HepG2 (cell line): ENCODE measurements at regions not wholly inside any gene's neighbourhood (a gene's known extent, or its start where the extent isn't known, plus 50 kb on each side); places are given as distances from the start of the nearest gene placed in this dataset.

Source experiments
- ATAC-seq: fragments of 200-7000 bp; cut with Tn5 transposase; 3 replicates; pipeline ENCODE4 v1.9.1; 2020; ENCODE audit warnings: mild to moderate bottlenecking, moderate library complexity
- BruUV-seq: library from RNA; stranded (reverse); fragments of 400-500 nt; replicated peaks from 2 replicates; lab custom pipeline; 2021; lab: Mats Ljungman, UMichigan
- CTCF ChIA-PET: fragments of 300-600 bp; formaldehyde crosslinking; extraction: SDS; loops from one replicate; lab custom pipeline; 2021; ENCODE audit warnings: low total read pairs, inconsistent platforms, low intra/inter-chr PET ratio; lab: Yijun Ruan, JAX
- POLR2A ChIA-PET: fragments of 350-600 bp; sonication (Branson Sonifier 250); formaldehyde crosslinking; loops from one replicate; lab custom pipeline; 2020; ENCODE audit warnings: antibody characterized with exemption, inconsistent platforms; lab: Yijun Ruan, JAX
- DNase-seq: peaks from one replicate; pipeline ENCODE4 v3.0.0-alpha.2; 2015; ENCODE audit warnings: low spot score
- FAIRE-seq: peaks from 3 replicates; lab custom pipeline; 2011; peaks lifted over from hg19 to GRCh38; lab: Jason Lieb, UNC
- H2AFZ ChIP-seq: one replicate; pipeline ENCODE4 v1.6.1; 2011; ENCODE audit warnings: low read length, inconsistent platforms
- H3K27ac ChIP-seq: fragments of 300-600 bp; 3 replicates; pipeline ENCODE4 v1.8.0; 2011; ENCODE audit warnings: mixed run types, mild to moderate bottlenecking, mixed read lengths, low read length, inconsistent platforms; ENCODE audit not compliant: insufficient read depth; ENCODE audit errors: extremely low read length
- H3K27me3 ChIP-seq, 2 experiments: fragments of 200-600 bp in 1 of 2; 2 replicates in 1 of 2; 3 replicates in 1 of 2; pipeline versions ENCODE4 v1.6.0 to v1.8.0; 2011; ENCODE audit warnings: low read length in 2 of 2, mild to moderate bottlenecking in 2 of 2, moderate library complexity in 2 of 2, inconsistent platforms in 1 of 2; ENCODE audit not compliant: insufficient read depth in 2 of 2, control insufficient read depth in 1 of 2
- H3K36me3 ChIP-seq, 2 experiments: fragments of 200-600 bp in 1 of 2; replicated peaks in 1 of 2; 2 replicates in 1 of 2; 3 replicates in 1 of 2; pipeline versions ENCODE4 v1.5.1 to v1.8.0; 2011; ENCODE audit warnings: low read length in 2 of 2, inconsistent platforms in 1 of 2; ENCODE audit not compliant: insufficient read depth in 2 of 2, control insufficient read depth in 1 of 2
- H3K4me1 ChIP-seq: 2 replicates; pipeline ENCODE4 v1.5.1; 2012; ENCODE audit warnings: low read length, inconsistent platforms; ENCODE audit not compliant: insufficient read depth
- H3K4me2 ChIP-seq: 2 replicates; pipeline ENCODE4 v1.6.0; 2011; ENCODE audit warnings: low read depth, low read length, inconsistent platforms
- H3K4me3 ChIP-seq, 3 experiments: fragments of 200-600 bp in 1 of 3; sonication (generic), shearing (Covaris generic) in 1 of 3; replicated peaks in 1 of 3; 2 replicates each; pipeline ENCODE4 v1.5.1; 2011 to 2016; ENCODE audit warnings: low read length in 3 of 3, inconsistent platforms in 2 of 3, low read depth in 2 of 3, mild to moderate bottlenecking in 2 of 3, control low read depth in 1 of 3, mixed read lengths in 1 of 3; ENCODE audit not compliant: insufficient read depth in 1 of 3
- H3K79me2 ChIP-seq: one replicate; pipeline ENCODE4 v1.6.1; 2011; ENCODE audit warnings: low read length, inconsistent platforms; ENCODE audit not compliant: insufficient read depth
- H3K9ac ChIP-seq: 2 replicates; pipeline ENCODE4 v1.6.0; 2011; ENCODE audit warnings: mild to moderate bottlenecking, low read depth, low read length, inconsistent platforms; ENCODE audit not compliant: insufficient read depth
- H3K9me3 ChIP-seq: 2 replicates; pipeline ENCODE4 v1.5.1; 2012; ENCODE audit warnings: mild to moderate bottlenecking, low read length
- H4K20me1 ChIP-seq: 2 replicates; pipeline ENCODE4 v1.6.0; 2011; ENCODE audit warnings: inconsistent platforms, mild to moderate bottlenecking, low read length, moderate library complexity; ENCODE audit not compliant: insufficient read depth
- ELF4 ChIP-seq: sonication (generic); formaldehyde crosslinking; IDR thresholded peaks from 2 replicates; pipeline ENCODE4 v1.5.0; 2020; ENCODE audit warnings: missing genetic modification reagents, mild to moderate bottlenecking, moderate library complexity, borderline replicate concordance
- HDAC6 ChIP-seq: fragments of 200-600 bp; sonication (generic); IDR thresholded peaks from 2 replicates; pipeline ENCODE4 v1.7.0; 2017; ENCODE audit warnings: mild to moderate bottlenecking, antibody characterized with exemption, low read length, low read depth
- JUN ChIP-seq: sonication (generic); formaldehyde crosslinking; IDR thresholded peaks from 2 replicates; pipeline ENCODE4 v1.4.0; 2020; ENCODE audit warnings: mild to moderate bottlenecking, missing genetic modification reagents
- KLF13 ChIP-seq: sonication (generic); formaldehyde crosslinking; IDR thresholded peaks from 2 replicates; pipeline ENCODE4 v1.4.0; 2020; ENCODE audit warnings: mild to moderate bottlenecking, missing genetic modification reagents
- MAFF ChIP-seq: IDR thresholded peaks from 2 replicates; pipeline ENCODE4 v1.6.1; 2011; ENCODE audit warnings: low read depth, low read length, improper control_type of control experiment
- POLR2G ChIP-seq: fragments of 200-400 bp; formaldehyde crosslinking; IDR thresholded peaks from 2 replicates; pipeline ENCODE4 v1.6.1; 2018; ENCODE audit warnings: mild to moderate bottlenecking, low read depth, low read length, moderate library complexity
- SMC3 ChIP-seq: IDR thresholded peaks from 2 replicates; pipeline ENCODE4 v1.6.1; 2011; ENCODE audit warnings: low read length, improper control_type of control experiment
- SOX13 ChIP-seq, 3 experiments: fragments of 450-650 bp in 1 of 3; sonication (generic) in 1 of 3; formaldehyde crosslinking in 1 of 3; IDR thresholded peaks in 2 of 3; conservative IDR thresholded peaks in 1 of 3; 2 replicates each; pipeline versions ENCODE4 v1.5.0 to v1.6.1; 2016 to 2020; ENCODE audit warnings: antibody characterized with exemption in 1 of 3, mild to moderate bottlenecking in 1 of 3, missing compliant biosample characterization in 1 of 3, missing genetic modification reagents in 1 of 3, moderate library complexity in 1 of 3
- SRSF1 ChIP-seq: fragments of 200-400 bp; formaldehyde crosslinking; optimal IDR thresholded peaks from 2 replicates; pipeline ENCODE3; 2017; ENCODE audit warnings: mild to moderate bottlenecking, low read depth, low read length, moderate library complexity
- WIZ ChIP-seq: sonication (generic); formaldehyde crosslinking; IDR thresholded peaks from 2 replicates; pipeline ENCODE4 v1.5.1; 2020; ENCODE audit warnings: mild to moderate bottlenecking, missing genetic modification reagents
- ZBTB4 ChIP-seq: sonication (generic); formaldehyde crosslinking; IDR thresholded peaks from 2 replicates; pipeline ENCODE4 v1.4.0; 2020; ENCODE audit warnings: missing genetic modification reagents, mild to moderate bottlenecking, borderline replicate concordance
- ZNF614 ChIP-seq: IDR thresholded peaks from 2 replicates; pipeline ENCODE4 v1.6.1; 2018; ENCODE audit warnings: missing biosample characterization, missing genetic modification reagents, inconsistent platforms, borderline replicate concordance
- ZNF790 ChIP-seq: sonication (generic); formaldehyde crosslinking; IDR thresholded peaks from 2 replicates; pipeline ENCODE4 v1.8.0; 2022; ENCODE audit warnings: missing genetic modification reagents, mild to moderate bottlenecking, borderline replicate concordance
- ZNF891 ChIP-seq: sonication (generic); formaldehyde crosslinking; IDR thresholded peaks from 2 replicates; pipeline ENCODE4 v1.5.0; 2020; ENCODE audit warnings: mild to moderate bottlenecking, missing genetic modification reagents
- WGBS: methylation state at CpG from one replicate; pipeline ENCODE4 v1.1.6; 2017; ENCODE audit warnings: low lambda C conversion rate; 5-methylcytosine and 5-hydroxymethylcytosine counted together
- in situ Hi-C: cut with HindIII; loops from 2 replicates; pipeline ENCODE4 v1.10.0; 2017; ENCODE audit warnings: low pct_unique_long_range_greater_than_20kb; ENCODE audit not compliant: extremely low pct_ligation_motif_present
- intact Hi-C: fragments of 100-400 bp; cut with micrococcal nuclease; formaldehyde crosslinking; loops from one replicate; pipeline ENCODE4 v1.10.0; 2022; ENCODE audit not compliant: unreplicated experiment
- TF ChIP-seq, protein P1 (sequence below): sonication (generic); formaldehyde crosslinking; IDR thresholded peaks from 2 replicates; pipeline ENCODE4 v1.9.0; 2021; ENCODE audit warnings: mild to moderate bottlenecking, missing genetic modification reagents

- TF ChIP-seq, protein P1, sequence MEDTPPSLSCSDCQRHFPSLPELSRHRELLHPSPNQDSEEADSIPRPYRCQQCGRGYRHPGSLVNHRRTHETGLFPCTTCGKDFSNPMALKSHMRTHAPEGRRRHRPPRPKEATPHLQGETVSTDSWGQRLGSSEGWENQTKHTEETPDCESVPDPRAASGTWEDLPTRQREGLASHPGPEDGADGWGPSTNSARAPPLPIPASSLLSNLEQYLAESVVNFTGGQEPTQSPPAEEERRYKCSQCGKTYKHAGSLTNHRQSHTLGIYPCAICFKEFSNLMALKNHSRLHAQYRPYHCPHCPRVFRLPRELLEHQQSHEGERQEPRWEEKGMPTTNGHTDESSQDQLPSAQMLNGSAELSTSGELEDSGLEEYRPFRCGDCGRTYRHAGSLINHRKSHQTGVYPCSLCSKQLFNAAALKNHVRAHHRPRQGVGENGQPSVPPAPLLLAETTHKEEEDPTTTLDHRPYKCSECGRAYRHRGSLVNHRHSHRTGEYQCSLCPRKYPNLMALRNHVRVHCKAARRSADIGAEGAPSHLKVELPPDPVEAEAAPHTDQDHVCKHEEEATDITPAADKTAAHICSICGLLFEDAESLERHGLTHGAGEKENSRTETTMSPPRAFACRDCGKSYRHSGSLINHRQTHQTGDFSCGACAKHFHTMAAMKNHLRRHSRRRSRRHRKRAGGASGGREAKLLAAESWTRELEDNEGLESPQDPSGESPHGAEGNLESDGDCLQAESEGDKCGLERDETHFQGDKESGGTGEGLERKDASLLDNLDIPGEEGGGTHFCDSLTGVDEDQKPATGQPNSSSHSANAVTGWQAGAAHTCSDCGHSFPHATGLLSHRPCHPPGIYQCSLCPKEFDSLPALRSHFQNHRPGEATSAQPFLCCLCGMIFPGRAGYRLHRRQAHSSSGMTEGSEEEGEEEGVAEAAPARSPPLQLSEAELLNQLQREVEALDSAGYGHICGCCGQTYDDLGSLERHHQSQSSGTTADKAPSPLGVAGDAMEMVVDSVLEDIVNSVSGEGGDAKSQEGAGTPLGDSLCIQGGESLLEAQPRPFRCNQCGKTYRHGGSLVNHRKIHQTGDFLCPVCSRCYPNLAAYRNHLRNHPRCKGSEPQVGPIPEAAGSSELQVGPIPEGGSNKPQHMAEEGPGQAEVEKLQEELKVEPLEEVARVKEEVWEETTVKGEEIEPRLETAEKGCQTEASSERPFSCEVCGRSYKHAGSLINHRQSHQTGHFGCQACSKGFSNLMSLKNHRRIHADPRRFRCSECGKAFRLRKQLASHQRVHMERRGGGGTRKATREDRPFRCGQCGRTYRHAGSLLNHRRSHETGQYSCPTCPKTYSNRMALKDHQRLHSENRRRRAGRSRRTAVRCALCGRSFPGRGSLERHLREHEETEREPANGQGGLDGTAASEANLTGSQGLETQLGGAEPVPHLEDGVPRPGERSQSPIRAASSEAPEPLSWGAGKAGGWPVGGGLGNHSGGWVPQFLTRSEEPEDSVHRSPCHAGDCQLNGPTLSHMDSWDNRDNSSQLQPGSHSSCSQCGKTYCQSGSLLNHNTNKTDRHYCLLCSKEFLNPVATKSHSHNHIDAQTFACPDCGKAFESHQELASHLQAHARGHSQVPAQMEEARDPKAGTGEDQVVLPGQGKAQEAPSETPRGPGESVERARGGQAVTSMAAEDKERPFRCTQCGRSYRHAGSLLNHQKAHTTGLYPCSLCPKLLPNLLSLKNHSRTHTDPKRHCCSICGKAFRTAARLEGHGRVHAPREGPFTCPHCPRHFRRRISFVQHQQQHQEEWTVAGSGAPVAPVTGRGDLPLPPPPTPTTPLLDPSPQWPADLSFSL (CRISPR knock-in tag): no peak
These were observed 257.5 kb upstream of the B3GALT2 start (continued) for GRCh38 chr1:193443886-193444285.

DNA sequence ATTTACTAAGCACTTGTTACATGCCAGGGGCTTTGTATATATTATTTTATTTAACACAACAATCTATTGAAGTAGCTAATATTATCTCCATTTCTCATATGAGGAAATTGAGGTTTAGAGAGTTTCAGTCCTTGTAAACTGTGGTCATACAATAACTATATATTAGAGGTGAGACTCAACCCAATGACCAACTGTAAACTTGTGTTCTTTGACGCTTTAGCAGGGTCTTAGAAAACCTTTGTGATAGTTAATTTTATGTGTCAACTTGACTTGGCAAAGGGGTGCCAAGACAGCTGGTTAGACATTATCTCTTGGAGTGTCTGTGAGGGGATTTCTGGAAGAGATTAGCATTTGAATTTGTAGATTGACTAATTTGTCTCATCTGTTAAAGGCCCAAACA lies 252.4 kb upstream of the B3GALT2 start:
- H3K27ac ChIP-seq: no peak overlapping the region
- ATAC-seq (no peak), FAIRE-seq (no peak), DNase-seq (no peak)
- no peak overlapping the region for H2AFZ ChIP-seq
- ChIA-PET POLR2A (no interaction called here), CTCF (no interaction called here)
- H3K4me3 ChIP-seq: no peak overlapping the region
- H4K20me1 ChIP-seq: no peaks in the 10 kb centered on the region
- H3K4me2 ChIP-seq: no peak overlapping the region
- in situ Hi-C loops: no loop called here
- intact Hi-C loops: no loop called here
- no peaks in the 10 kb centered on the region for H3K27me3 ChIP-seq
- no TSS peak for BruUV-seq
- H3K9ac ChIP-seq: no peak overlapping the region
- no peaks in the 10 kb centered on the region for H3K79me2 ChIP-seq
- no peaks in the 10 kb centered on the region for H3K36me3 ChIP-seq
- H3K4me1 ChIP-seq: no peaks in the 10 kb centered on the region
- WGBS: 6% methylated on average over 1 of the region's 1 CpG
- peaks cover 3% of the 10 kb centered on the region for H3K9me3 ChIP-seq
- TF ChIP-seq HDAC6 (no peak), KLF13 (CRISPR knock-in tag) (no peak), SOX13 (IDR thresholded peaks at IDR 0.05) (no peak), SOX13 (CRISPR knock-in tag; conservative IDR thresholded peaks at IDR 0.05 in 1 of 2, IDR thresholded peaks at IDR 0.05 in 1 of 2) (no peak), ZBTB4 (CRISPR knock-in tag) (no peak), SRSF1 (no peak), JUN (CRISPR knock-in tag) (no peak), MAFF (no peak), ZNF891 (CRISPR knock-in tag) (no peak), SMC3 (no peak), ZNF614 (CRISPR knock-in tag) (no peak), ELF4 (CRISPR knock-in tag) (no peak), ZNF790 (CRISPR knock-in tag) (no peak), WIZ (CRISPR knock-in tag) (no peak), POLR2G (no peak)
